GM12891 (cell line): ENCODE measurements at regions not wholly inside any gene's neighbourhood (a gene's known extent, or its start where the extent isn't known, plus 50 kb on each side); places are given as distances from the start of the nearest gene placed in this dataset.

Experiments used
- POLR2A ChIP-seq: IDR thresholded peaks from 2 replicates; pipeline ENCODE4 v1.6.1; 2011; ENCODE audit warnings: low read depth, low read length, control low read depth
- POLR2AphosphoS5 ChIP-seq: IDR thresholded peaks from 2 replicates; pipeline ENCODE4 v1.6.1; 2011; ENCODE audit warnings: low read depth, low read length, control low read depth
- POU2F2 ChIP-seq: IDR thresholded peaks from 2 replicates; pipeline ENCODE4 v1.6.1; 2011; ENCODE audit warnings: low read depth, mild to moderate bottlenecking, control low read depth, low read length, moderate library complexity
- SPI1 ChIP-seq: IDR thresholded peaks from 2 replicates; pipeline ENCODE4 v1.6.1; 2011; ENCODE audit warnings: low read depth, low read length, control low read depth
- TAF1 ChIP-seq: IDR thresholded peaks from 2 replicates; pipeline ENCODE4 v1.6.1; 2011; ENCODE audit warnings: low read depth, low read length, control low read depth

DNA sequence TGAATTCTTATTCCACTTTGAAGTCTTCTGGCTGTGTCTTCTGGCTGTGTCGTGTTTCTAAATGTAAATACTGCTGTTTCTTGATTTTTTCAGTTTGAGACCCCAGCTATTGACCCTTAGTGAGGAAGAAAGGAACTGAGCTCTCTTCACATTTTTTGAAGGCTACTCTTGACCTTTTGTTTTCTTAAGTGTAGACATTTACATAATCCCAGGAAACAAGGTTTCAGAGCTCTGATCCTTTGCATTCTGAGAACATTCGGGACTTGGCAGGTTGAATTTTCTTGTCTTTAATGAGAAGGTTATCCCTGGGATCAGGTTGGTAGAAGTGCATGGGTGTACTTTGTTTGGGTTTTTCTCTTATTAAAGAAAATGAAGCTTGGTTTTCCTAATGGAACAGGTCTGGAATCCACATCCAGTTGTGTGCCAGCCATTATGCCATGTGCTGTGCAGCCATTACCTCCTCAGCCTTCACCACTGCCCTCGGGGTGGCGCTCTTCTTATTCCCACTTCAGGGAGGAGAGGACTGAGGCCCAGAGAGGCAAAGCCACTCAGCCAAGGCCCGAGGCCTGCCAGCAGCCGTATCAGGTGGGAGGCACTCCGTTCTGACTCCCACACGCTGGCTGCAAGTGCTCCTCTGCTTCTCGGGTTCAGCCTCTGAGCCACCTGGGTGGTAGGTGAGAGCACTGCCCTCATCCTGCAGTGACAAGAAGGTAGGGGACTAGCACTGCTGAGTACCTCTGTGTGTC, 120.9 kb downstream of the BEGAIN start:
- TF ChIP-seq POLR2AphosphoS5 (no peak), TAF1 (no peak), POLR2A (no peak), POU2F2 (no peak), SPI1 (no peak)
